IMR-90 (cell line): ENCODE measurements at regions not wholly inside any gene's neighbourhood (a gene's known extent, or its start where the extent isn't known, plus 50 kb on each side); places are given as distances from the start of the nearest gene placed in this dataset.
A peak's percentile ranks its signal among the peaks of the same experiment; 100 is the strongest.

Source experiments
- ATAC-seq: fragments of 200-7000 bp; cut with Tn5 transposase; 2 replicates; pipeline ENCODE4 v1.9.1; 2020; ENCODE audit warnings: low read depth, mild to moderate bottlenecking, moderate library complexity
- BruUV-seq: library from RNA; stranded (reverse); fragments of 400-500 nt; replicated peaks from 2 replicates; lab custom pipeline; 2021; lab: Mats Ljungman, UMichigan
- CTCF ChIA-PET: fragments of 300-600 bp; formaldehyde crosslinking; extraction: SDS; loops from one replicate; lab custom pipeline; 2021; ENCODE audit warnings: antibody characterized with exemption; lab: Yijun Ruan, JAX
- POLR2A ChIA-PET: fragments of 300-600 bp; sonication (Branson Sonifier 250); formaldehyde crosslinking; loops from one replicate; lab custom pipeline; 2022; ENCODE audit warnings: antibody characterized with exemption; ENCODE audit not compliant: unreplicated experiment; lab: Charles Lee
- DNase-seq: peaks from one replicate; pipeline ENCODE4 v3.0.0; 2013
- H2AFZ ChIP-seq: replicated peaks from 2 replicates; pipeline ENCODE3; 2013; ENCODE audit warnings: low read length, mild to moderate bottlenecking; ENCODE audit not compliant: poor library complexity
- H2AK5ac ChIP-seq: 2 replicates; pipeline ENCODE4 v1.6.1; 2013; ENCODE audit warnings: low read depth, low read length, inconsistent platforms
- H2AK9ac ChIP-seq: replicated peaks from 2 replicates; pipeline ENCODE3; 2013; ENCODE audit warnings: mild to moderate bottlenecking, low read depth, low read length, moderate library complexity; ENCODE audit not compliant: poor library complexity
- H2BK120ac ChIP-seq: 2 replicates; pipeline ENCODE4 v1.6.1; 2013; ENCODE audit warnings: low read depth, low read length, inconsistent platforms
- H2BK15ac ChIP-seq: 3 replicates; pipeline ENCODE4 v1.6.1; 2013; ENCODE audit warnings: low read depth, low read length, inconsistent platforms
- H2BK20ac ChIP-seq: 2 replicates; pipeline ENCODE4 v1.6.1; 2013; ENCODE audit warnings: low read depth, mild to moderate bottlenecking, inconsistent platforms, low read length, moderate library complexity
- H2BK5ac ChIP-seq: 2 replicates; pipeline ENCODE4 v1.6.1; 2013; ENCODE audit warnings: mild to moderate bottlenecking, low read depth, low read length, inconsistent platforms; ENCODE audit not compliant: poor library complexity, severe bottlenecking
- H3K14ac ChIP-seq: replicated peaks from 2 replicates; pipeline ENCODE4 v1.6.1; 2013; ENCODE audit warnings: low read depth, low read length, inconsistent platforms
- H3K18ac ChIP-seq: 2 replicates; pipeline ENCODE4 v1.6.1; 2013; ENCODE audit warnings: low read depth, low read length, control low read depth
- H3K23ac ChIP-seq: 2 replicates; pipeline ENCODE4 v1.6.1; 2013; ENCODE audit warnings: low read depth, low read length, inconsistent platforms
- H3K27ac ChIP-seq: 2 replicates; pipeline ENCODE4 v1.5.1; 2013; ENCODE audit warnings: mild to moderate bottlenecking, control low read depth, low read length; ENCODE audit not compliant: insufficient read depth
- H3K27me3 ChIP-seq: 2 replicates; pipeline ENCODE4 v1.6.1; 2013; ENCODE audit warnings: low read length; ENCODE audit not compliant: control insufficient read depth, insufficient read depth
- H3K36me3 ChIP-seq: 2 replicates; pipeline ENCODE4 v1.6.1; 2013; ENCODE audit warnings: low read length, mixed read lengths; ENCODE audit not compliant: control insufficient read depth, insufficient read depth
- H3K4ac ChIP-seq: 2 replicates; pipeline ENCODE4 v1.6.1; 2013; ENCODE audit warnings: low read depth, low read length, inconsistent platforms
- H3K4me1 ChIP-seq: 2 replicates; pipeline ENCODE4 v1.6.1; 2013; ENCODE audit warnings: low read length, mixed read lengths; ENCODE audit not compliant: control insufficient read depth, insufficient read depth
- H3K4me2 ChIP-seq: 2 replicates; pipeline ENCODE4 v1.6.1; 2013; ENCODE audit warnings: low read depth, mild to moderate bottlenecking, control low read depth, low read length, moderate library complexity
- H3K4me3 ChIP-seq: 2 replicates; pipeline ENCODE4 v1.5.1; 2013; ENCODE audit warnings: low read depth, mild to moderate bottlenecking, control low read depth, low read length, moderate library complexity; ENCODE audit not compliant: insufficient read depth
- H3K56ac ChIP-seq: 2 replicates; pipeline ENCODE4 v1.6.1; 2013; ENCODE audit warnings: low read length, inconsistent platforms; ENCODE audit not compliant: insufficient read depth; ENCODE audit errors: extremely low read depth
- H3K79me1 ChIP-seq, 2 experiments: 2 replicates each; pipeline ENCODE4 v1.6.1; 2013; ENCODE audit warnings: low read length in 2 of 2, inconsistent platforms in 1 of 2, low read depth in 1 of 2
- H3K9ac ChIP-seq: 2 replicates; pipeline ENCODE4 v1.6.1; 2013; ENCODE audit warnings: low read depth, low read length, control low read depth
- H3K9me1 ChIP-seq: 2 replicates; pipeline ENCODE4 v1.6.1; 2013; ENCODE audit warnings: low read length, inconsistent platforms; ENCODE audit not compliant: insufficient read depth
- H3K9me3 ChIP-seq: 2 replicates; pipeline ENCODE4 v1.6.1; 2013; ENCODE audit warnings: low read length; ENCODE audit not compliant: control insufficient read depth, insufficient read depth
- H4K20me1 ChIP-seq: 2 replicates; pipeline ENCODE4 v1.6.1; 2013; ENCODE audit warnings: low read length, inconsistent platforms; ENCODE audit not compliant: insufficient read depth
- H4K5ac ChIP-seq: 2 replicates; pipeline ENCODE4 v1.6.1; 2013; ENCODE audit warnings: mild to moderate bottlenecking, low read depth, low read length, control low read depth
- H4K8ac ChIP-seq, 2 experiments: 2 replicates each; pipeline ENCODE4 v1.6.1; 2013; ENCODE audit warnings: low read depth in 2 of 2, low read length in 2 of 2, control low read depth in 1 of 2, inconsistent platforms in 1 of 2
- H4K91ac ChIP-seq: 2 replicates; pipeline ENCODE4 v1.6.1; 2013; ENCODE audit warnings: low read depth, low read length, inconsistent platforms; ENCODE audit not compliant: insufficient read depth
- MAFK ChIP-seq: IDR thresholded peaks from 2 replicates; pipeline ENCODE4 v1.6.1; 2012; ENCODE audit warnings: low read depth, low read length, improper control_type of control experiment
- MXI1 ChIP-seq: IDR thresholded peaks from 2 replicates; pipeline ENCODE4 v1.6.1; 2012; ENCODE audit warnings: low read depth, mild to moderate bottlenecking, low read length, moderate library complexity, borderline replicate concordance
- WGBS, 2 experiments: methylation state at CpG; one replicate each; pipeline versions ENCODE4 v1.1.5 to v1.1.7; 2013; ENCODE audit warnings: missing lambda C conversion rate in 2 of 2; ENCODE audit not compliant: insufficient read length in 1 of 2; ENCODE audit errors: extremely low coverage in 2 of 2; 5-methylcytosine and 5-hydroxymethylcytosine counted together
- dilution Hi-C: fragments of 300-500 bp; cut with HindIII; formaldehyde crosslinking; loops from one replicate; pipeline ENCODE4 v1.14.3; 2018; ENCODE audit warnings: low sequenced_read_pairs; ENCODE audit not compliant: unreplicated experiment
- in situ Hi-C: fragments of 300-500 bp; cut with MboI; formaldehyde crosslinking; loops from 3 replicates; pipeline ENCODE4 v1.14.3; 2019; ENCODE audit warnings: low sequenced_read_pairs, inconsistent platforms, mixed read lengths
- intact Hi-C: fragments of 100-400 bp; cut with micrococcal nuclease; formaldehyde crosslinking; loops from 2 replicates; pipeline ENCODE4 v1.10.0; 2022

DNA sequence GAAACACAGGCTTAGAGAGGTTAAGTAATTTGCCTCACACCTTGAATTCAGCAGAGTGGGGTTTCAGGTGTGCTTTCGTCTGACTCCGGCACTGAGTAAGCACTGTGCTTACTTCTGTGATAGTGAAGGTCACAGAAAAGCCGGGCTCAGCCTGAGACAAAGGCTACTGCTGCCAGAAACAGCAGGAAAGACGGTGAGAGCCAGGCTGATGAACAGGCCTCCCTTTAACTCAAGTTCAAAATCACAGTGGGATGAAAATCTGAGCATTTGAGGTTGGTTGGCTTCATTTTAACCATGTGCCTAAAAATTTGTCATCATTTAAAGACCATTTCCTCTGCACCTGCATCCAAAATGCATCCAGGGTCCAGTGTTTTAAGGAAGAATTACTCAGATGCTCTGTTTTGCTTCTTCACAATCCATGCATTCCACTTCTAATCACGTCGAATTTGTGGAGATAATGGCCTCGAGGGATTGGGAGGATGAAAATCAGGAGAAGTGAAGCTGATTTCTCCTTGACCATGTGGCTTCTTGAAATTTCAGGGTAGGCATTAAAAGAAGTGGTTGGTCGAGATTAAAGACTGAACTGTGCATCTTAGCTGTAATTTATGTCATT, 121.2 kb upstream of the LNX1 start:
- Histone ChIP-seq H3K9me1 (peaks cover 9% of the 10 kb centered on the region), H3K18ac (peak overlapping the region; percentile 71), H3K4me2 (no peak overlapping the region), H3K4me1 (peaks cover 26% of the 10 kb centered on the region), H4K8ac (peak overlapping the region in 1 of 2 experiments; percentile 2; a peak in 1 of 4 replicates), H3K56ac (no peak overlapping the region), H2BK5ac (no peak overlapping the region), H3K4me3 (no peak overlapping the region), H4K20me1 (no peaks in the 10 kb centered on the region), H3K4ac (peak overlapping the region; percentile 59), H2AK9ac (no peak overlapping the region), H3K9ac (no peak overlapping the region), H3K36me3 (no peaks in the 10 kb centered on the region), H2AFZ (peak overlapping the region; percentile 24), H3K79me1 (no peaks in the 10 kb centered on the region), H2AK5ac (peak overlapping the region; percentile 63), H2BK120ac (peak overlapping the region; percentile 48), H3K23ac (no peak overlapping the region), H4K5ac (peak overlapping the region; percentile 64), H2BK20ac (peak overlapping the region; percentile 58), H4K91ac (no peak overlapping the region), H3K27ac (no peak overlapping the region), H3K14ac (peak overlapping the region; percentile 77; the same call in 1 of the 2 replicates), H2BK15ac (peak overlapping the region; percentile 69; the same call in 1 of the 3 replicates), H3K9me3 (no peaks in the 10 kb centered on the region), H3K27me3 (no peaks in the 10 kb centered on the region)
- WGBS, 2 experiments = 90% methylated on average over 2 of the region's 8 CpGs; no CpG with 5 or more reads in 1 of the 2 experiments
- dilution Hi-C loops (no loop called here), intact Hi-C loops (no loop called here), in situ Hi-C loops (loop anchor here (25.0 kb wide), 1 partner anchor 525 kb away; no protein-coding TSS in a partner anchor)
- ChIA-PET CTCF (interaction anchor here (0.5 to 1.3 kb wide), 2 partner anchors 192 to 206 kb away, joined by 3 to 4 read pairs; no protein-coding TSS in a partner anchor), POLR2A (interaction anchor here (0.6 kb wide), 1 partner anchor 1572 kb away, joined by 3 read pairs; no protein-coding TSS in a partner anchor)
- ATAC-seq = no peak
- TF ChIP-seq MAFK = no peak
- TF ChIP-seq MXI1 = no peak
- DNase-seq = no peak
- no TSS peak for BruUV-seq
